Mesenchymal stem cell (in vitro differentiated cells and primary cell): ENCODE measurements at regions not wholly inside any gene's neighbourhood (a gene's known extent, or its start where the extent isn't known, plus 50 kb on each side); places are given as distances from the start of the nearest gene placed in this dataset.
A peak's percentile ranks its signal among the peaks of the same experiment; 100 is the strongest.

Source experiments
- DNase-seq: peaks from one replicate; pipeline ENCODE4 v3.0.0-alpha.2; 2013
- H2AFZ ChIP-seq: one replicate; pipeline ENCODE4 v1.6.1; 2013; ENCODE audit warnings: low read depth, mild to moderate bottlenecking, control low read depth, inconsistent platforms, low read length, moderate library complexity
- H2AK5ac ChIP-seq: 2 replicates; pipeline ENCODE4 v1.6.1; 2013; ENCODE audit warnings: low read length, moderate library complexity, mild to moderate bottlenecking, inconsistent platforms; ENCODE audit not compliant: severe bottlenecking
- H2BK120ac ChIP-seq: one replicate; pipeline ENCODE4 v1.6.1; 2013; ENCODE audit warnings: low read depth, mild to moderate bottlenecking, inconsistent platforms, low read length, moderate library complexity
- H2BK12ac ChIP-seq, 2 experiments: one replicate each; pipeline ENCODE4 v1.6.1; 2013; ENCODE audit warnings: inconsistent platforms in 2 of 2, low read length in 2 of 2, mild to moderate bottlenecking in 2 of 2, moderate library complexity in 2 of 2, control low read depth in 1 of 2
- H2BK15ac ChIP-seq: one replicate; pipeline ENCODE4 v1.6.1; 2013; ENCODE audit warnings: mild to moderate bottlenecking, low read depth, inconsistent platforms; ENCODE audit not compliant: poor library complexity, severe bottlenecking
- H2BK5ac ChIP-seq: 2 replicates; pipeline ENCODE4 v1.6.1; 2013; ENCODE audit warnings: low read depth, mild to moderate bottlenecking, low read length, control low read depth, inconsistent platforms; ENCODE audit not compliant: poor library complexity, severe bottlenecking
- H3K14ac ChIP-seq, 2 experiments: one replicate each; pipeline ENCODE4 v1.6.1; 2013; ENCODE audit warnings: inconsistent platforms in 2 of 2, low read length in 2 of 2, control low read depth in 1 of 2, mild to moderate bottlenecking in 1 of 2, moderate library complexity in 1 of 2
- H3K18ac ChIP-seq, 2 experiments: one replicate each; pipeline ENCODE4 v1.6.1; 2013; ENCODE audit warnings: inconsistent platforms in 2 of 2, low read length in 2 of 2, control low read depth in 1 of 2, low read depth in 1 of 2, mild to moderate bottlenecking in 1 of 2
- H3K23ac ChIP-seq, 2 experiments: one replicate each; pipeline ENCODE4 v1.6.1; 2013; ENCODE audit warnings: inconsistent platforms in 2 of 2, low read length in 2 of 2, mild to moderate bottlenecking in 2 of 2, moderate library complexity in 2 of 2, control low read depth in 1 of 2
- H3K27ac ChIP-seq: 2 replicates; pipeline ENCODE4 v1.5.1; 2013; ENCODE audit warnings: mild to moderate bottlenecking, moderate library complexity, low read length, control low read depth, inconsistent platforms; ENCODE audit not compliant: poor library complexity, severe bottlenecking
- H3K27me3 ChIP-seq, 2 experiments: 2 replicates each; pipeline versions ENCODE4 v1.6.1 to v1.7.0; 2013; ENCODE audit warnings: low read length in 2 of 2, mild to moderate bottlenecking in 2 of 2, moderate library complexity in 2 of 2, control low read depth in 1 of 2, inconsistent platforms in 1 of 2; ENCODE audit not compliant: control insufficient read depth in 1 of 2, insufficient read depth in 1 of 2
- H3K36me3 ChIP-seq, 2 experiments: 2 replicates each; pipeline versions ENCODE4 v1.6.1 to v1.7.0; 2013; ENCODE audit warnings: low read length in 2 of 2, control low read depth in 1 of 2, inconsistent platforms in 1 of 2, low read depth in 1 of 2, mild to moderate bottlenecking in 1 of 2; ENCODE audit not compliant: insufficient read depth in 2 of 2, control insufficient read depth in 1 of 2
- H3K4ac ChIP-seq, 2 experiments: one replicate each; pipeline ENCODE4 v1.6.1; 2013; ENCODE audit warnings: inconsistent platforms in 2 of 2, low read length in 2 of 2, mild to moderate bottlenecking in 2 of 2, moderate library complexity in 2 of 2, control low read depth in 1 of 2, low read depth in 1 of 2
- H3K4me1 ChIP-seq: 2 replicates; pipeline ENCODE4 v1.6.1; 2013; ENCODE audit warnings: low read depth, low read length, control low read depth; ENCODE audit not compliant: control insufficient read depth, insufficient read depth
- H3K4me2 ChIP-seq: 2 replicates; pipeline ENCODE4 v1.6.1; 2013; ENCODE audit warnings: low read length, mild to moderate bottlenecking, inconsistent platforms; ENCODE audit not compliant: poor library complexity, severe bottlenecking
- H3K4me3 ChIP-seq, 2 experiments: 2 replicates each; pipeline versions ENCODE4 v1.5.1 to v1.7.0; 2013; ENCODE audit warnings: low read length in 2 of 2, mild to moderate bottlenecking in 2 of 2, control low read depth in 1 of 2, low read depth in 1 of 2; ENCODE audit not compliant: insufficient read depth in 1 of 2
- H3K79me1 ChIP-seq: replicated peaks from 2 replicates; pipeline ENCODE4 v1.6.1; 2013; ENCODE audit warnings: mild to moderate bottlenecking, control low read depth, low read length, inconsistent platforms; ENCODE audit not compliant: poor library complexity, severe bottlenecking
- H3K9ac ChIP-seq: 2 replicates; pipeline ENCODE4 v1.7.0; 2013; ENCODE audit warnings: mild to moderate bottlenecking, low read length, moderate library complexity
- H3K9me3 ChIP-seq: 2 replicates; pipeline ENCODE4 v1.7.0; 2013; ENCODE audit warnings: mild to moderate bottlenecking, low read length; ENCODE audit not compliant: control insufficient read depth
- H4K8ac ChIP-seq: one replicate; pipeline ENCODE4 v1.6.1; 2013; ENCODE audit warnings: inconsistent platforms, mild to moderate bottlenecking, low read length, moderate library complexity
- H4K91ac ChIP-seq: one replicate; pipeline ENCODE4 v1.6.1; 2013; ENCODE audit warnings: mild to moderate bottlenecking, low read length, inconsistent platforms
- WGBS: methylation state at CpG from one replicate; pipeline ENCODE4 v1.1.7; 2013; ENCODE audit warnings: mixed read lengths; 5-methylcytosine and 5-hydroxymethylcytosine counted together

DNA sequence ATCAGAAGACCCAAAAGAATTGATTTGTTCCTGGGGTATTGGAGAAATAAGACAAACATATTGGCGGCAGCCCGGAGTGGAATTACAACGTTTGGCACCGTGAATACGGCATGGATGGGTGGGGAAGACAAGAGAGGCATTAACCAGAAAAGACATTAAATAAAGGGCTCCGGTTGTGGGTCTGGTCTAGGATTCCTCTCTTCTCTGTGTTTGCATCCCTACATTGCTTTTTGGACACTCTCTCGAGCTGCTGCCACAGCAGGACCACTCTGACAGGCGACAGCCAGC, 138.7 kb upstream of the PALM2AKAP2 start:
- Histone ChIP-seq H3K14ac (no peak overlapping the region), H2AFZ (no peak overlapping the region), H3K23ac (no peak overlapping the region), H3K9ac (peak overlapping the region; percentile 44), H2BK15ac (no peak overlapping the region), H3K4me3 (peak overlapping the region in 1 of 2 experiments; percentile 78), H3K4me1 (peaks cover 13% of the 10 kb centered on the region), H3K27ac (no peak overlapping the region), H3K9me3 (peaks cover 3% of the 10 kb centered on the region), H2BK5ac (no peak overlapping the region), H3K4me2 (no peak overlapping the region), H3K27me3 (peaks cover 70 to 74% of the 10 kb centered on the region in 2 experiments), H3K36me3 (no peaks in the 10 kb centered on the region), H3K4ac (no peak overlapping the region), H2BK12ac (no peak overlapping the region), H3K79me1 (no peaks in the 10 kb centered on the region), H3K18ac (no peak overlapping the region), H2BK120ac (no peak overlapping the region), H2AK5ac (no peak overlapping the region), H4K8ac (no peak overlapping the region), H4K91ac (no peak overlapping the region)
- DNase-seq, result no peak
- 80% methylated on average over 8 of the region's 8 CpGs for WGBS

DNA sequence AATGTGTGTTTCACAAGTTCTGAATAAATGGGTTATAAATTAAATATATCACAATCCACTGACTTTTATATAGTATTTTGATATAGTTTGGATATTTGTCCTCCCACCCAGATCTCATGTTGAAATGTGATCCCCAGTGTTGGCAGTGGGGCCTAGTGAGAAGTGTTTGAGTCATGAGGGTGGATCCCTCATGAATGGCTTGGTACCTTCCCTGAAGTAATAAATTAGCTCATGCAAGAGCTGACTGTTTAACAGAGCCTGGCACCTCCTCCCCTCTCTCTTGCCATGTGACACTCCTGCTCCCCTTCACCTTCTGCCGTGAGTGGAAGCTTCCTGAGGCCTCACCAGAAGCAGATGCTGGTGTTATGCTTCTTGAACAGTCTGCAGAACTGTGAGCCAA, 127.9 kb upstream of the PALM2AKAP2 start:
- no peak overlapping the region for H3K9ac ChIP-seq
- WGBS, result 71% methylated on average over 1 of the region's 1 CpG

GRCh38 chr9:109652971-109653370, 127.0 kb upstream of the PALM2AKAP2 start:
- no peak overlapping the region for H3K27ac ChIP-seq
- no peak overlapping the region for H3K18ac ChIP-seq
- no peak overlapping the region for H3K23ac ChIP-seq
- peak overlapping the region; percentile 74 for H3K9ac ChIP-seq
- no peak overlapping the region for H2BK120ac ChIP-seq
- H3K14ac ChIP-seq, result no peak overlapping the region
- H3K4ac ChIP-seq, result no peak overlapping the region
- peak; percentile 27 for DNase-seq
- no peak overlapping the region for H3K4me2 ChIP-seq
- H4K91ac ChIP-seq, result no peak overlapping the region
- H3K9me3 ChIP-seq, result no peaks in the 10 kb centered on the region
- H3K4me3 ChIP-seq, result no peak overlapping the region
- H3K79me1 ChIP-seq, result no peaks in the 10 kb centered on the region
- no peak overlapping the region for H2AK5ac ChIP-seq
- no peaks in the 10 kb centered on the region for H3K36me3 ChIP-seq
- no peak overlapping the region for H2AFZ ChIP-seq
- 40% methylated on average over 4 of the region's 4 CpGs for WGBS
- H4K8ac ChIP-seq, result no peak overlapping the region
- H2BK5ac ChIP-seq, result no peak overlapping the region
- H3K27me3 ChIP-seq, result peaks cover 0 to 7% of the 10 kb centered on the region in 2 experiments
- no peak overlapping the region for H2BK12ac ChIP-seq
- no peak overlapping the region for H2BK15ac ChIP-seq
- peaks cover 2% of the 10 kb centered on the region for H3K4me1 ChIP-seq

More for the DNA sequence above, 127.9 kb upstream of the PALM2AKAP2 start:
- Histone ChIP-seq H2BK12ac (no peak overlapping the region), H3K27me3 (peaks cover 0 to 5% of the 10 kb centered on the region in 2 experiments), H2AFZ (no peak overlapping the region), H3K4me1 (peaks cover 2% of the 10 kb centered on the region), H2AK5ac (no peak overlapping the region), H3K79me1 (no peaks in the 10 kb centered on the region), H3K23ac (no peak overlapping the region), H3K4me2 (no peak overlapping the region), H3K18ac (no peak overlapping the region), H4K91ac (no peak overlapping the region), H3K36me3 (no peaks in the 10 kb centered on the region), H2BK120ac (no peak overlapping the region), H2BK5ac (no peak overlapping the region), H3K4ac (no peak overlapping the region), H2BK15ac (no peak overlapping the region), H3K14ac (peak overlapping the region in 1 of 2 experiments; percentile 11), H3K27ac (no peak overlapping the region), H3K4me3 (no peak overlapping the region), H4K8ac (no peak overlapping the region), H3K9me3 (no peaks in the 10 kb centered on the region)
- no peak for DNase-seq

DNA sequence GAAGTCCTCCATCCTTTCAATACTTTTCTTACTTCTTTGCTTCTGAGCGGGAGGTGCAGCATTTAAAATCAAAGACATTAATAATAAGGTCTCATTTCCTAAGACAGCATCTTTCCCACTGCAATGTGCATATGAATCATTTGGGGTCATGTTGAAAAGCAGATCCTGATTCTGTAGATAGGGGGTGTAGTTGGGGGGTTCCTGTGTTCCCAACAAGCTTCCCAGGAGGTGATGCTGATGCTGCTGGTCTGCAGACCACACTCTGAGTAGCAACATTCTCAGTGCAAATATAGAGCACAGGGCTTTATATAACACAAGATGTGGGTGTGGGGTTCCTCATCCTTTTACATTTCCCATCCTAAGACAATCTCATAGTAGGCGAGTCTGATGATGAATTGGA, 126.5 kb upstream of the PALM2AKAP2 start:
- Histone ChIP-seq H3K23ac (no peak overlapping the region), H3K9ac (peak overlapping the region; percentile 74), H3K18ac (no peak overlapping the region), H3K27ac (no peak overlapping the region), H3K4me1 (peaks cover 2% of the 10 kb centered on the region), H2BK12ac (no peak overlapping the region), H2AFZ (no peak overlapping the region), H3K27me3 (peaks cover 0 to 7% of the 10 kb centered on the region in 2 experiments), H3K36me3 (no peaks in the 10 kb centered on the region), H3K4ac (no peak overlapping the region), H2BK15ac (no peak overlapping the region), H3K9me3 (no peaks in the 10 kb centered on the region), H2BK120ac (no peak overlapping the region), H3K79me1 (no peaks in the 10 kb centered on the region), H3K14ac (no peak overlapping the region), H3K4me2 (no peak overlapping the region), H4K8ac (no peak overlapping the region), H4K91ac (no peak overlapping the region), H2BK5ac (no peak overlapping the region), H2AK5ac (no peak overlapping the region), H3K4me3 (no peak overlapping the region)
- DNase-seq, result no peak
- WGBS, result 80% methylated on average over 1 of the region's 2 CpGs
